ENCODE measurements at regions not wholly inside any gene's neighbourhood (a gene's known extent, or its start where the extent isn't known, plus 50 kb on each side); places are given as distances from the start of the nearest gene placed in this dataset.

DNA sequence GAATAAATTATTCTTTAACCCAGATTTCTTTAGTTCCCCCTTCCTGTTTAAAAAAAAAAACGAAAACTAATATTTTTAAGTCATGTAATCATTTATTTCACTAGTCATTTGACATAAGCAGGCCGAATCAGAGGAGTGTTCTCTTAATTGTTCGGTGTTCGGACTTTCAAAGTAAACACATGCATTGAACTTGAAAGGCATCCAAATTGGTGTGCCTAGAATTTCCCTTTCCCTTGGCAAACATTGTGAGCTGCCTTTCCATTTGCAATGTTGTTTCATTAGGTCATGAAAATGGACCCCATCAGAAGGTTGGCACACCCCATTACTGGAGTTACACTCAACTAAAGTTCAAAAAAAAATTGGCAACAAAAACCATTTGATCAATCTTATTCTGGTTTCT, 283.0 kb upstream of the MARCKS start:
- Histone ChIP-seq H3K27me3 (no peaks in the 10 kb centered on the region), H3K4me1 (no peaks in the 10 kb centered on the region), H3K4me3 (no peak overlapping the region), H3K9me3 (no peaks in the 10 kb centered on the region), H3K36me3 (no peaks in the 10 kb centered on the region), H3K27ac (no peak overlapping the region)
- DNase-seq (ENCODE audit: low spot score) = no peak
- TF ChIP-seq CTCF (IDR thresholded peaks at IDR 0.05) = no peak

- no peaks in the 10 kb centered on the region for H3K4me1 ChIP-seq
- no peaks in the 10 kb centered on the region for H3K27me3 ChIP-seq
Observed at GRCh38 chr6:113576310-113576709, 280.8 kb upstream of the MARCKS start.

GRCh38 chr6:113578691-113579090, 278.5 kb upstream of the MARCKS start:
- no peaks in the 10 kb centered on the region for H3K36me3 ChIP-seq
- no peaks in the 10 kb centered on the region for H3K4me1 ChIP-seq
- H3K27ac ChIP-seq = no peak overlapping the region
- TF ChIP-seq CTCF (IDR thresholded peaks at IDR 0.05) = no peak
- DNase-seq (ENCODE audit: low spot score) = no peak
- no peak overlapping the region for H3K4me3 ChIP-seq
- H3K9me3 ChIP-seq = no peaks in the 10 kb centered on the region
- H3K27me3 ChIP-seq = no peaks in the 10 kb centered on the region

More at GRCh38 chr6:113576310-113576709, 280.8 kb upstream of the MARCKS start:
- Histone ChIP-seq H3K9me3 (no peaks in the 10 kb centered on the region), H3K4me3 (no peak overlapping the region), H3K36me3 (no peaks in the 10 kb centered on the region), H3K27ac (no peak overlapping the region)
- DNase-seq (ENCODE audit: low spot score) = no peak
- TF ChIP-seq CTCF (IDR thresholded peaks at IDR 0.05) = no peak

DNA sequence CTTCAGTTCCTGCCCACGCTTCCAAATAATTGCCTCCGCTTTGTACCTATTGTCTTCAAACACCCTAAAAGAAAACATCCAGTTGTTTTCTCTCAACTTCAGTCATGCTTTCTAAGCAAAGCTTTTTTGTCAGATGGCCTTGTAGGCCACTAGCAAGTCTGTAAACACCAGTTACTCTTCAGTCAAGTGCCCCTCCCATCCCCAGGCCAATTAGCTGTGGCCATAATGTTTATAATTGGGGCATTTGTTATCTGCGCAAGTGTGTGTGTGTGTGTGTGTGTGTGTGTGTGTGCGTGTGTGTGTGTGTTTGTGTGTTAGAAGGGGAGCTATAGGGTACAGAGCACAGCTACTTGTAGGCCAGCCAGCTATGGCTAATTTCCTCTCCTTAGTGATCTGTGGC, 272.4 kb upstream of the MARCKS start:
- H3K9me3 ChIP-seq = no peaks in the 10 kb centered on the region
- H3K36me3 ChIP-seq = no peaks in the 10 kb centered on the region
- no peaks in the 10 kb centered on the region for H3K4me1 ChIP-seq
- no peak for DNase-seq (ENCODE audit: low spot score)
- H3K4me3 ChIP-seq = no peak overlapping the region
- TF ChIP-seq CTCF (IDR thresholded peaks at IDR 0.05) = no peak
- H3K27me3 ChIP-seq = no peaks in the 10 kb centered on the region
- no peak overlapping the region for H3K27ac ChIP-seq

GRCh38 chr6:113585246-113585645, 271.9 kb upstream of the MARCKS start:
- Histone ChIP-seq H3K4me3 (no peak overlapping the region), H3K4me1 (no peaks in the 10 kb centered on the region), H3K36me3 (no peaks in the 10 kb centered on the region), H3K27me3 (no peaks in the 10 kb centered on the region), H3K9me3 (no peaks in the 10 kb centered on the region), H3K27ac (no peak overlapping the region)
- DNase-seq (ENCODE audit: low spot score) = no peak
- TF ChIP-seq CTCF (IDR thresholded peaks at IDR 0.05) = no peak

DNA sequence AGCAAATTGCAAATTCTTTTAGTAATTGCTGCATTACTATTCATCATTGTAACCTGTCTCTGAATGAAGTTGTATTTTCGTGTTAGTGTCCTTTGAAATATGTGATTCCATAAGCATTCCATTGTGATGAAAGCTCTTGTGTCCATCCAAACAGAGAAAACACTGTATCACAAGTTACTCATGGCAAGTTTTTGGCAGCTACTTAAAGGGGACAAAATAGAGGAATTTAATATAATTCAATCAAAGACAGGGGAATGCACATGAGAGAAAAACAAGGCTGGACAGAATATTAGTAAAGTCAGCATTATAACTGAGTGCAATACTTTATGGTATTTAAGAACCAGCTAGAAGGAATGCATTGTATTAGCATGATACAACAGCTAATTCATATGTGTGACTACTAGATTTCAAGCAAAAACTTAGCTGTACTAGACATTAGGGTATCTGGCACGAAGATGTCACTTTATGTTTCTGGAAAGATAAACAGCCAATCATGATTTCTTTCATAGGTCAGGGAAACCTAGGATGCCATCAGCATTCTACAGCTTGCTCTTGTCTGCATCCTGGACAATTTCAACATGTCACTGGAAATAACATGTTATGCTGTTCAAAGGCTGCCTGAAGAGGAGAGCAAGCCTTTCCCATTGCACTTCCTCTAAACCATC, 270.6 kb upstream of the MARCKS start:
- Histone ChIP-seq H3K36me3 (no peaks in the 10 kb centered on the region), H3K4me1 (no peaks in the 10 kb centered on the region), H3K27ac (no peak overlapping the region), H3K4me3 (no peak overlapping the region), H3K9me3 (no peaks in the 10 kb centered on the region), H3K27me3 (no peaks in the 10 kb centered on the region)
- no peak for TF ChIP-seq CTCF (IDR thresholded peaks at IDR 0.05)
- DNase-seq (ENCODE audit: low spot score) = no peak
